GM21717 (cell line): ENCODE measurements at regions not wholly inside any gene's neighbourhood (a gene's known extent, or its start where the extent isn't known, plus 50 kb on each side); places are given as distances from the start of the nearest gene placed in this dataset.
"Not testable (repeated sequence)": the region's sequence is repeated elsewhere in the genome, so short reads cannot be mapped to it uniquely, and the experiment has no call there.

Experiments used
- ATAC-seq: cut with Tn5 transposase; IDR thresholded peaks from one replicate; pipeline ENCODE4 v1.9.1; 2021; ENCODE audit warnings: mild to moderate bottlenecking, moderate library complexity; ENCODE audit not compliant: unreplicated experiment

DNA sequence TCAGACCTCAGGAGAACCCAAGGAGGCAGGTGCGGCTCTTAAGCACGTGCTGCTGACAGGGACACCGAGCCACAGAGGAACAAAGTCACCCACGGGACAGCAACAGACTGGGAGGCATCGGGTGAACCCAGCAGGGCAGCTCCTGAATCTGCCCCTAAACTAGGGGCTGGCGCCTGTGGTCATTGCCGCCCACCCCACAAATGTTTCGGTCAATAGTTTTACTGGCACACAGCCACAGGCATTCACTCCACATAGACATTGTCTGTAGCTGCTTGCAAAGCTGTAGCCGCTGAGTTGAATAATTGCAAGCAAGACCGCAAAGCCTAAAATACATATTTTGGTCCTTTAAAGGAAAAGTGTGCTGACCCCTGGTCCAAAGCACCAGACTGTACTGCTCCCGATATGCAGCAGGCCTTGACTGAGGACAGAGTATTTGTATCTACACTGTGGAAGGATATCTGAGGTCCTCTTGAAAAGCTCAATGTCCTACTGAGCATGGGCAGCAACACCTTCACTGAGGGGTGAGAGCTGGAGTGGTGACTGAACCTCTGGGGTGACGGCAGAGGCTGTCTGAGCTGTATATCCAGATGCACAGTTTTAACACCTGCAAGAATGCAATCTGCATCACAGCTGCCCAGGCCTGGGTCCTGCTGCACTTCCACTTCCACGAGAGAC is 310.3 kb downstream of the THBS2 start:
- no peak for ATAC-seq

DNA sequence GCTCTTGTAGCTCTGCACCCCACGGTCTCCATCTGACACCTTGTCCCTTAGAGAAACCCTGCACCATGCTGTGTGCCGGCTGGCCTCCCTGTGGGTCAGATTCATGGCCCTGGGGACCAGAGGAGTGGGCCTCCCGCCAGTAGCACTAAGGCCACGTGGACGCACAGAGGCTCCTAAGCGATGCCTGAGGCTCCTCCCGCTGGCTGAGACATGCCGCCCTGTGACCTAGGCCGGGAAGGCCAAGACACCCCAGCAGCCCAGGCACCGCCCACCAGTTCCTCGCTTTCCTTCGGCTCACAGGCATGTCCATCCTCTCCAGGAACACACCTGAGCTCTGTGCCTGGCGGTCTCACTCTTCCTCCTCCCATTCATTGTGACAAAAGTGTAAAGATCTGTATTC is 311.0 kb downstream of the THBS2 start:
- no peak for ATAC-seq

DNA sequence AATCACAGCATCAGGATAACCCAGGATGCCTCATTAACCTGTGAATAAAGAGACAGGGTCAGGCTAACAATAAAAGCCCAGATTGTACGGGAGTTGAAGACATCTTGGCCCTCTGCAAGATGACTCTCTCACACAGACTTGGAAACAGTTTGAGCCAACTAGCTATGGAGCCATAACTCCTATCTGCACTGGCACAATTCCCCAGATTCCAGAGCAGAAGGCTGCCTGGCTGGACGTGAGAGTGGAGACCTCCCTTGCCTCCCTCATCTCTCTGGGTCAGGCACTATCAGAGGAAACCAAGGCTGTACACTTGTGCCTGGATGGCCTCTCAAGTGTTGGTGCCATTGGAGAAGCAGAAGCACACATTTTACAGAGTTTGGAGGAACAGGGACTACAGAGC is 312.6 kb downstream of the THBS2 start:
- no peak for ATAC-seq

DNA sequence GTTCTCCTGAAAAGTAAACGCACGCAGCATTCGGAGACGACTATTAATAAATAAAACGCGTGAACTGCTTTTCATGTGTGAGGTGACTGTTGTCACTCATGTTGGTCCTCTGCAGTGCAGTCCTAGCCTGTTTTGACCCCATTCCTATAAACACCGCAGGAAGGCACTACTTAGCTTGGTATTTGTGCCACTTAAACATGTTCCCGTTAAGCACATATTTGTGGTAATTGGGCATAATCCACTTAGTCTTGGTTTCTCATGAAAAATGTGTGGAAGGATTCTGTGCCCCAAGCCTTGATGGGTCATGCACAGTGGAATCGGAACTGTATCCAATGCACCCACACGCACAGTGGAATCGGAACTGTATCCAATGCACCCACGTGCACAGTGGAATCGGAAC is 313.9 kb downstream of the THBS2 start:
- ATAC-seq, result no peak

DNA sequence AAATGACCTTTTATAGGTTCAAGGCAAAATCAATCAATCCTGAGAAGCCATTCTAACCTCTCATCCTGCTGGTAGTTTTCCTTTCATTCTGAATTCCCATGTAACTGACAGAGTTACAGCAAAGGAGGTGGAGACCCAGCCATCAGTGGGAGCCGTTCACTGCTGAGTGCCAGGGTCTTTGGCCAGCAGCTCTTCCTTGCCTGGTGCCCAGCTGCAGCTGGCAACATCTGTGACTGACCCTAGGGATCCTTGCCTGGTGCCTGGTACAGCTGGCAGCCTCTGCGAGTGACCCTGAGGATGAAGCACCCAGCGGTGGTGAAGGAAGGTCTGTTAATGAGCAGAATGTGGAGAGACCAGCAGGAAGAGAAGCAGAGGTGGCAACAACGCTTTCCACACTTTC is 314.6 kb downstream of the THBS2 start:
- ATAC-seq, result no peak

DNA sequence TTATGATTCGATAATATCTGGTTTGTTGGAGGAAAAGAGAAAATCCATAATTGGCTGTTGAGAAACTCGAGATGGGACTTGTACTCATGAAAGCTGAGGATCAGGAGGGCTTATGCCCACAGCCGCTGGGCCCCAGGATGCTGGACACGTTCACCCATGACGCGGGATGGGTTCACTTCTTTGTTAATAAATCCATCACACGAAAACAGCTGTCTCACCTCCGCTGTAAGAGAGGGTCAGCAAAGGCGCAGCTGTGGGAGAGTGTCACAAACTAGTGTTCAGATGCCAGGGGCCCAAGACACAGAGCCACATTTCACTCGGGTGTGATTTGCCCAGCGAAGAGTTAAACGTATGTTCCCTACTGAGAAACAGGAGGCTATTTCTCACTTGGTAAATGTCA is 315.1 kb downstream of the THBS2 start:
- ATAC-seq, result no peak

DNA sequence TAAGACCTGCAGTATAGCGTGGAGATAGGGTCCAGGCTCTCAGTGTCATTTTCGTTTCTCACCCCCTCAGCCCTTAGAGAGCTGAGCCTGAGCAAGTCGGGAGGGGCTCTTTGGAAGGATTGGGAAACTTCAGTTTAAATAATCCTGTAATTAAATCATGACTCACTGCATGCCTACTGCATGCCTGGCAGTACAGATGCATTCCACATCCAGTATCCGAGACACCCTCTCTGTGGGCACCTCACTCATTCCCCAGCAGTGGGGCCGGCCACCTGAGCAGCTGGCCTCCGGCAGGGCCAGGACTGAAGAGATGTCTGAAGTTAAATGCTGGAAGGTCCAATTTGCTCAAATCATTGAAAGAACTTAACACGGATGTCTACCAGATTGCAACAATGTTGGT is 316.6 kb downstream of the THBS2 start:
- ATAC-seq, result no peak

DNA sequence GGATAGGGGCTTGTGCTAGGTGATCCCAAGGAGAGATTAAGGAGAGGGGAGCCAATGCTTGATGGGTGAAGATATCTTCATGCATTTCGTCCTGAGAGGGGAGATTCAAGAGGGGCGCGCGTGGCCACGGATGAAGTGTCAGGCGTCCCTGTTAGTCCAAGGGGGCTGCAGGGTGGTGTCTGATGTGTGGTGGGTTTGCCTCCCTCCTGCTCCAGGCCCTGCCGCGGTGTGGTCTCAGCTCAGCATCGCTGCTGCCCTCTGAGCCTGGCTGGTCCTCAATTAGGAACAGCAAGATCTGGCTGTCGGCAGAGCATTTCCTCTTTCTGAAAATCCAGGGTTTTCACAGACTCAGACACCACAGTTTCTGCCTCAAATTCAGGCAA is 318.0 kb downstream of the THBS2 start:
- ATAC-seq, result no peak

DNA sequence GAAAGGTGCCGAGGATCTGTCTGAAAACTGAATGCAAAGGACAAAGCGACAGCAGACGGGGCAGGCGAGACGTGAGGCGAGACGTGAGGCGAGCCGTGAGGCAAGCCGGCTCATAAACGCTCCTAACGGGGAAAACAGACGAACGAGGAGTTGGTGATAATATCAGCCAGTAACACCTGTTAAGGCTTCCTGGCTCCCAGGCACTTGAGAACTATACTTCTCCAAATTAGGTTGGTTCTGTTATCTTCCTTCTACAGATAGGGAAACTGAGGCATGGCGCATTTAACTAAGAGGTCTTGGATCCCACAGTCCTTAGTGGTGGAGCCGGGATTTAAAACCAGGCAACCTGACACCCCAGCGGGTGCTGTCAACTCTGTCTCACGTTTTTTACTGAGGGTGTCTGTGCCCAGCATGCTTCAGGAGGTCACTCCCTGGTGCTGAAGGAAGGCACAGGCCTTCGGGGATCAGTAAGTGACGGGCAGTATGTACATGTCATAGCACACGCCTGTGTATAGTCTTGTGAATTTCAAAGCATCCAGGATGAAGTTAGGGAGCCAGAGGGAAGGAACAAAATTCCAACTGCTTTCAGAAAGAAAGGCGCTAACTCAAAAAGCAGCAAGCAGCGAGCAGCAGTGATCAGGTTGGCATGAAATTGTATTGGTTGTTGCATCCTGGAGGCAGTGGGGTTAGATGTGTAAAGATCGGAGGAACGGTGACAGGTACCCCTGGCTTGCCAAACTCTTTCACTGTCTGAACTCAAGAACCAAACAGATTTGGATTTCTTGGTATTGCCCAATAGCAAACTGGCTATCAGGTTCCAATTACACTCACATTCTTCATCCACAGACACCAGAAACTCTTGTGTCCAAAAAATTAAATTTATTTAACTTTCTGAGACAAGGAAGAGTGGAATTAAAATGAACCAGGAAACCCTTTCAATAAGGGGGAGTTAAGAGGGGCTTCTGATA is 318.7 kb downstream of the THBS2 start:
- no peak for ATAC-seq

DNA sequence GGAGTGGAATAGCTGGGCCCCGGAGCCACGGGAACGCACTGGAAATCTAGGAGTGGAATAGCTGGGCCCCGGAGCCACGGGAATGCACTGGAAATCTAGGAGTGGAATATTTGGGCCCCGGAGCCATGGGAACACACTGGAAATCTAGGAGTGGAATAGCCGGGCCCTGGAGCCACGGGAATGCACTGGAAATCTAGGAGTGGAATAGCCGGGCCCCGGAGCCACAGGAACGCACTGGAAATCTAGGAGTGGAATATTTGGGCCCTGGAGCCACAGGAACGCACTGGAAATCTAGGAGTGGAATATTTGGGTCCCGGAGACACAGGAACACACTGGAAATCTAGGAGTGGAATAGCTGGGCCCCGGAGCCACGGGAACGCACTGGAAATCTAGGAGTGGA is 321.5 kb downstream of the THBS2 start:
- ATAC-seq, result not testable (repeated sequence)

DNA sequence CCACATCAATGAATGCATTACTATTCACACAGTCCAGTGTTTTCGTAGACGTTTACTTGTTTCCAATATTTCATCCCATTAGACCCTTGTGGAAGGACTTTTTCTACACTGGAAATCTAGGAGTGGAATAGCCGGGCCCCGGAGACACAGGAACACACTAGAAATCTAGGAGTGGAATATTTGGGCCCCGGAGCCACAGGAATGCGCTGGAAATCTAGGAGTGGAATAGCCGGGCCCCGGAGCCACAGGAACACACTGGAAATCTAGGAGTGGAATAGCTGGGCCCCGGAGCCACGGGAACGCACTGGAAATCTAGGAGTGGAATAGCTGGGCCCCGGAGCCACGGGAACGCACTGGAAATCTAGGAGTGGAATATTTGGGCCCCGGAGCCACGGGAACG is 322.6 kb downstream of the THBS2 start:
- not testable (repeated sequence) for ATAC-seq

DNA sequence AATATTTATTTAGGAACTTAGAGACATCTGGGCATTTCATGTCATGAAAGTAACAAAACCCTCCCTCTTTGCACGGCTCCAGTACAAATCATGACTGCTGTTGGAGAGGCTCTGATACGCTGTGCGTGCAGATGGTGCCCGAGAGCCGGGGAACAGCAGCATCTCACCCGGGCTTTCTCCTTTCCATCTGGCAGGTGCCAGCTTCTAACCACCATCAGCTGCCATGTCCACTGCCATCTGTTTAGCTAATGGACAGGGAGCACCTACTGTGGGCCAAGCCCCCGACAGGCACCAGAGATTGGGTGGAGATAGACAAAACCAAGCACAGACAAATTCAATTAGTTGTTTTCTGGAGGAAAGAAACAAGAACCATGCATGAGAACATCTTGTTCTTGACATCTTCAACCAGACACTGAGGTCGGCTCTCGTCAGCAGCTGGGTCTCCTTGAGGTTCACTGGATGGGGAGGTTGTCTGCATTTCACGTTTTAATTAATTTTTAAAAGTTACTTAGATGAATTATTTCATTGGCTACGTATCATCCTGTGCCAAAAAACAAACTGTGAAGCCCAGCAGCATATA is 323.7 kb downstream of the THBS2 start:
- ATAC-seq, result no peak

DNA sequence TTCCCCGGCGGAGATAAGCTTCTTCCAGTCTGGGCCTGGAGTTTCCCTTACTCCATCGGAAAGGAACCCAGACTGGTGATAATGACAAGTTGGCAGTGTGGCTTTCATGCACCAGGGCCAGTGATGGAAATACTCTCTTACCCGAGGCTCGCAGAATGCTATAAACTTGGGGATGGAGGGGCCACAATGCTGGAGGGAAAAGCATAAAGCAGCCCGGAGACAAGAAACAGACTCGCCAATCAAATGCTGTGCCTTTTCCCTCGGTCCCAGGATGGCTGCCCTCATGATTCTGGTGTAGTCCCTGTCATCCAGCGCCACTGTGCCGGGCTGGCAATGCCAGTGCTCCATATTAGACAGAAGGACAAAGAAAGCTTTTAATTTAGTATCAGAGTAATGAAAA is 325.6 kb downstream of the THBS2 start:
- ATAC-seq, result no peak

DNA sequence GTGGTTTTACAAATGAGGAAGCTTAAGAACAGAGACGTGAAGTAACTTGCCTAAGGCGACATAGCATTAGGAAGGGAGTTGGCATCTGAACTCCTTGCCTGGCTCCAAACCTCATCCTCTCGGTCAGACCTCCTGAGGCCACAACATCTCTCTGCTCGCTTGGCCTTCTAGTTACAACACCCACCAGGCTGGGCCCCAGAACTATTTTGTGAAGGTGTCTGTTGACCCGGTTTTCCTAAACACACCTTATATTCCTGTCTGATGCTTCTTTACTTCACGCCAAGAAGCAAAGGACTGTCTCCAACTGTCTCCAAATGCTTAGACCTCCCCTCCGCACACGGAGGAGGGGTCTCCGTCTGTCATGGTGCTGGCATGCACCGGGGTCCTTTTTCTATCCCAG is 326.6 kb downstream of the THBS2 start:
- no peak for ATAC-seq

DNA sequence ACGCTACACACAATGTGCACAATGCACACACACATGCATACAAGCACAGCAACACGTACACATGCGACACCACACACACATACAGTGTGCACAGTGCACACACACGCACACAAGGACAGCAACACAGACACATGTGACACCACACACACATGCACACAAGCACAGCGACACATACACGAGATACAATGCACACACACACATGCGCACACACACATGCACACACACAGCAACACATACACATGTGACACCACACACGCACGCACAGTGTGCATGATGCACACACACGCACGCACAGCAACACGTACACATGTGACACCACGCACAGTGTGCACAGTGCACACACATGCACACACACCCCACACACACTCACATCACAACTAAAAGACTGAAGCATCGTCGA is 327.3 kb downstream of the THBS2 start:
- no peak for ATAC-seq

DNA sequence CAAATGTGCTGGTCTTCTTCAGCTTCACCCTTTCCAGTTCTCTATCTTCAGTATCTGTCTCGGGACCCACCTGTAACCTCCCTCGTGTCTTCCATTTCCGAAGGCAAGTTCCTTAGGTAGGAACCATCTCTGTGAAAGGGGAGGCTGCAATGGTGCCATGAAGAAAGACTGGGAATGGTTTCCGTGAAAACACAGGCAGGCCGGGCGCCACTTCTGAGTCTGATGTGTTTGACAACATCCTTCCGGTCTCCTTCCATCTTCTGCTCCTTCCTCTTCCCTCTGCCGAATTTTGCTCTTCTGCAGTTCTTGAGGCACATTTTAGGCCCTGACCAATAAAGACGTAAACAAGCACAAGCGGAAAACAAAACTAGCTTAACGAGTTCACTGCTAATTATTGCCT is 328.0 kb downstream of the THBS2 start:
- ATAC-seq, result no peak

DNA sequence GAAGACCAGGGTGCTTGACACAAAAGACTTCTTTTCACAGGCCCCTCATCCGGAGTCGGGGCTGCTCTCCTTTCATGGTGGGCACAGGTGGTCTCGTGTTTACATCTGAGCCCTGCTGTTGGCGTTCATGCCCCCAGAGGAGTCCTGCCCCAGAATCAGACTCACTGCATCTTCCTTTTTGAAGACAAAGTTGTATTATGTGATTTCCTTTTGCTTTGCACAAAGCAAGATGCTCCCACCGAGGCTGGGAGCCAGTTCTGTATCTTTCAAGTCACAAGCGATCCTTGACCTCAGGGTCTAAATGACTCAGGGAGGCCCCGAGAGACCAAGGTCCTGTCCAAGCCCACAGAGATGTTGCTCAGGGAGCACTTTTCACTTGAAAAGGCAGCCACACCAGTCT is 330.5 kb downstream of the THBS2 start:
- no peak for ATAC-seq

DNA sequence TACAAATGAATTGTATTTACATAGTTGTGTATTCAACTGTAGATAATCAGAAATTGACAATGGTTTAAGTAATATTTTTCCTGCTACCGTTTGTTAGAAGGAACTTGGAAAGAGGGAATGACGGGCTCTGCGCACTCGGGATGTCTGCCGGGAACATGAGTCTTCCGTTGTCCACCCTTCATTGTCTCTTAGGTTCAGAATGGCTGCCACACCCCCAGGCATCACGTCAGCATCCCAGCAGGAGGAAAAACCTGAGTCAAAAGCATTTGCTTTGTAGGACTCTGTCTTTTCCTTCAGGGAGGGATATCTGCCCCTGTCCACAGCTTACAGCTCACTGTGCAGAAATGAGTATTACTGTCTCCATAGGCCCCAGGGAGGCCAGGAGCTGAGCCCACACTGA is 331.2 kb downstream of the THBS2 start:
- no peak for ATAC-seq

DNA sequence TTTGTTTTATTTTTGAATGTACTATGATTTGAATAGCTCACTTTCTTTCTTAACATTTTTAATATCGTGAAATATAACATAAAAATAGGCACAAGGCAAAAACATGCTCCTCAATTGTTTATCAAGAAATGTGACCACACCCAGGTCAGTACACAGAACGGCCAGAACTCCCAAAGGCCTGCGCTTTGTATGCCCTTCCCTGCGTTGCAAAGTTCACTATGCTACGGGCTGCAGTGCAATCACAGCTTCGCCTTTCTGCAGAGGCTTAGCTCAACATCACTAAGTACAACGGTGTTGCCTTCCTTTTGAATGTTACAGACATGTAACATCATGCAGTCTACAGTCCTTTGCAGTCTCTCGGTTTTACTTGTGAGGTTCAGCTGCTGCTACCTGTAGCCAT is 333.4 kb downstream of the THBS2 start:
- ATAC-seq, result no peak

DNA sequence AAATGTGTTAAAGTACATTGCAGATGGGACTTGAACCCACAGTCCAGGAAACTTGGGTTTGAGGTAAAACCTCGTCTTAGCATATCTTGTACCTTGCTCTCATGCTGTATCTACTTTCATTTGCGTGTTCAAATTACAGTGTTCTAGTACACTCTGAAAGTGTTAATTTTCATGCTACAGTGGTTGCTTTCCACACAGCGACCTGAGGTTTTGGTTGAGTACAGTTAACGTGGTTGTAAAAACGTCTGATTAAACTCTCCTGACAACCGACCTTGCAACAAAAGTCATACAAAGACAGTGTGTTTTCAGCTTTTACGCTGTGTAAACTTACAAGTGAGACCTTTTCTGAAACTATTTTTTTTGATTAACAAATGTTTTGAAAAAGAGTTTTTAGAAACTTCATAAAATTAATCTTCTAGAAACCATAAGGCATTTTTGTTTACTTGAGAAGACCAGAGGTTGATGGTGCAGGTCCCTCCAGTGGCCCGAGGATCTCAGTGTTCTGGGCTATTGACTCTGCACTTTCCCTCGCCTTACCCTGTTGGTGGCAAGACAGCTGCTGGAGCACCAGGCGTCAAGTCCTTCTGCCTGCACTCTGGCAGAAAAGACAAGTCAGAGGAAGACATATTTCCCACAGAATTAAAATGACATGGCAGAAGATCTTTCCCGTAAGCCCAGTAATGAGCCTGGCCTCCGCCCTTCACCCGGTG is 334.0 kb downstream of the THBS2 start:
- ATAC-seq, result no peak

DNA sequence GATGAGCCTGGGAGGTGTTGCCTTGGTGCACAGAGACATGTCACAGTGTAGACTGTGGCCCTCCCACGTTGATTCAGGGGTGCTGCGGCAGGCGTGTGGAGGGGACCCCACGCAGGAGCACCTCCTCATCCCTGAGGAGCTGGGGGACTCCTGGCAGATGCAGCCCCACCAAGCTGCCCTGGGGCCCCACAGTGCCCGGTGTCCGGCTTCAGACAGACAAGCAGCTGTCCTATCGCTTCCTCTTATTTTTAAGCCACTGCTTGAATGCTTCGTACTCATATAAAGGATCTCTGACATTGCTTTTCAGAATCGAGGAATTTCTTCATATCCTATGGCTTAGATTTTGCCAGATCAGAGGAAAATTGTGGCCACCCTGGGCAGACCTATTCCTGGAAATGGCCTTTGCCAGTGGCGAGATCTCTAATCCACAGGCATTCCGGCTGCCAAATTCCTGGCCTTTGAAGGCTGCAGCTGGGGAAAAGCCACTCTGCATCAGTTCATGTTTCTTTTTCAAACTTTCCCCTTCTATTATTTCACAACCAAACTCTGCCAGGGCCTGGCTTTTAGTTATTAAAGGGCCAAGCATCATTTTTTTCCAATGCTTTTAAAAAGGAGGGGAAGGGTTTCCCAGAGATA is 337.0 kb downstream of the THBS2 start:
- ATAC-seq, result no peak
